ENCODE measurements at regions not wholly inside any gene's neighbourhood (a gene's known extent, or its start where the extent isn't known, plus 50 kb on each side); places are given as distances from the start of the nearest gene placed in this dataset.

DNA sequence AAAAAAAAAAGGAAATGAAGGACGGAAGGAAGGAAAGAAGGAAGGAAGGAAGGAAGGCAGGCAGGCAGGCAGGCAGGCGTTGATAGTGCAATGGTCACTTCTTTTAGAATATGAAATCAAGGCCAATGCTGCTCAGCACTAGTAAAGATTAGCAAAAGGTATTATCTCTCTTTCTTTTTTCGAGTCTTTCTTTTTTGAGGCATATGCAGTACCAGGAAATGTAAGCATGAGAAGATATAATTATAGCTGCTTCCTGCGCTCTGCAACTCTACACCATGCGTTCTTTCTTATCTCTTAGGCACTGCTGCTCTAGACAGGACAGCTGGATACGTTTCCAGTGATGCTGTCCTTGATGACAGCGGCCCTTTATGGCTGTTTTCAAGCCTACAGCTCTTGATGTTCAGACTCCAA, 1512.5 kb upstream of the B3GALT2 start:
- TF ChIP-seq RARB (CRISPR knock-in tag; IDR thresholded peaks at IDR 0.05) (no peak), ZC3H10 (CRISPR knock-in tag; IDR thresholded peaks at IDR 0.05) (no peak), ISL1 (CRISPR knock-in tag; IDR thresholded peaks at IDR 0.05) (no peak)
- TF ChIP-seq, protein P1, sequence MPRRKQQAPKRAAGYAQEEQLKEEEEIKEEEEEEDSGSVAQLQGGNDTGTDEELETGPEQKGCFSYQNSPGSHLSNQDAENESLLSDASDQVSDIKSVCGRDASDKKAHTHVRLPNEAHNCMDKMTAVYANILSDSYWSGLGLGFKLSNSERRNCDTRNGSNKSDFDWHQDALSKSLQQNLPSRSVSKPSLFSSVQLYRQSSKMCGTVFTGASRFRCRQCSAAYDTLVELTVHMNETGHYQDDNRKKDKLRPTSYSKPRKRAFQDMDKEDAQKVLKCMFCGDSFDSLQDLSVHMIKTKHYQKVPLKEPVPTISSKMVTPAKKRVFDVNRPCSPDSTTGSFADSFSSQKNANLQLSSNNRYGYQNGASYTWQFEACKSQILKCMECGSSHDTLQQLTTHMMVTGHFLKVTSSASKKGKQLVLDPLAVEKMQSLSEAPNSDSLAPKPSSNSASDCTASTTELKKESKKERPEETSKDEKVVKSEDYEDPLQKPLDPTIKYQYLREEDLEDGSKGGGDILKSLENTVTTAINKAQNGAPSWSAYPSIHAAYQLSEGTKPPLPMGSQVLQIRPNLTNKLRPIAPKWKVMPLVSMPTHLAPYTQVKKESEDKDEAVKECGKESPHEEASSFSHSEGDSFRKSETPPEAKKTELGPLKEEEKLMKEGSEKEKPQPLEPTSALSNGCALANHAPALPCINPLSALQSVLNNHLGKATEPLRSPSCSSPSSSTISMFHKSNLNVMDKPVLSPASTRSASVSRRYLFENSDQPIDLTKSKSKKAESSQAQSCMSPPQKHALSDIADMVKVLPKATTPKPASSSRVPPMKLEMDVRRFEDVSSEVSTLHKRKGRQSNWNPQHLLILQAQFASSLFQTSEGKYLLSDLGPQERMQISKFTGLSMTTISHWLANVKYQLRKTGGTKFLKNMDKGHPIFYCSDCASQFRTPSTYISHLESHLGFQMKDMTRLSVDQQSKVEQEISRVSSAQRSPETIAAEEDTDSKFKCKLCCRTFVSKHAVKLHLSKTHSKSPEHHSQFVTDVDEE (CRISPR knock-in tag; IDR thresholded peaks at IDR 0.05), result no peak
